ENCODE measurements at regions not wholly inside any gene's neighbourhood (a gene's known extent, or its start where the extent isn't known, plus 50 kb on each side); places are given as distances from the start of the nearest gene placed in this dataset.
"Not testable (repeated sequence)": the region's sequence is repeated elsewhere in the genome, so short reads cannot be mapped to it uniquely, and the experiment has no call there.

DNA sequence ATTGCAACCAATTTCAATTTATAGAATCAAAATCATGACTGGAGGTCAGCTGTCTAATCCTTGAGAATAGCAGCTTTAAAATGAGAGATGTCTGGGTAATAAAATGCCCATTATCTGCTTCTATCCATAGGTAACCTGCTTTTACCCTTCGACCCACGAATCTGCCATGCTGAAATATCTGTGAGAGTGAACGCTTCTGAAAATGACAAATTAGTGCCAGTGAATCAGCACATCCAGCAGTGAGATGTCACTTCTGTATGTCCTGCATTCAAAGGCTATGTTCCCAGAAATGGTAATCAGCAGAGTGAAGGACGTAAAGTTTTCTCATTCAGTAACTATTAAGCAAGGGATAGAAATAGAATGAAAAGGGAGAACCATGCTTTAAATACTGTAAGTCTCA lies 532.4 kb upstream of the ITGA1 start:
- no peak for DNase-seq (ENCODE audit: low spot score)

DNA sequence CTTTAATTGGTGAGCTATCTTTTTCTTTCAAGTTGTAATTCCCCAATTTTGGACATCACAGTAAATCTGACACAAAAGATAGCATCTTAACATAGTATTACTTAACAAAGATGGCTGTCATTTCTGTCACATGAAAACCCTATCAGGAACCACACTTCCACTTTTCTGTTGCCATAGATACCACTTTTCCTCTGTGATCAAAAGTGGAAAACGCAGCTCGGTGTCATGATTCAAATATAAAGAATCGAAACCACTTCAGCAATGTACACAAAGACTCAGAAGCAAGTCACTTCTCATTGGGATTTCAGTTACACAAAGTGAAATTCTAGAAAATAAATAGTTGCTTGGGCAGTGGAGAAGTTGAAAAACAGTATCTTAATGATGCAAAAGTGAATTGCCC lies 524.9 kb upstream of the ITGA1 start:
- no peak for DNase-seq (ENCODE audit: low spot score)

GRCh38 chr5:52269401-52269800 lies 518.3 kb upstream of the ITGA1 start:
- no peak for DNase-seq (ENCODE audit: low spot score)

GRCh38 chr5:52269859-52270258 lies 517.9 kb upstream of the ITGA1 start:
- no peak for DNase-seq (ENCODE audit: low spot score)

DNA sequence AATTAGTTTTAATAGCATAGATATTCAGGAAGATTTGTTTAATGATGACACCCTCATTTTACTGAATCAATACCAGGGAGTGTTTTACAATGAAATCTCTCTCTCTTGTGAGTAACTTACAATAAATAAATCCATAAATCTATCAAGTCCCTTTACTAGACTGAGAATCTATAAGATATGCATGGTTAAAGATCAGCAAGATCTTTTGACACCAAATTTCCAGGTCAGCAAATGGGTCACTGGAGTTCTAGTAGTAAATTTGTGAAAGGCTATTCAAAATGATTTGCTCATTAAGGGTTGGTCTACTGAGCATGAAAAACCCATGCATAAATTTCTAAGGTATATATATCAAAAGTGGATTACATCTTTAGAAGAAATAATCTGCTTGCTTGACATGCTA lies 512.1 kb upstream of the ITGA1 start:
- no peak for DNase-seq (ENCODE audit: low spot score)

GRCh38 chr5:52277101-52277500 lies 510.6 kb upstream of the ITGA1 start:
- no peak for DNase-seq (ENCODE audit: low spot score)

DNA sequence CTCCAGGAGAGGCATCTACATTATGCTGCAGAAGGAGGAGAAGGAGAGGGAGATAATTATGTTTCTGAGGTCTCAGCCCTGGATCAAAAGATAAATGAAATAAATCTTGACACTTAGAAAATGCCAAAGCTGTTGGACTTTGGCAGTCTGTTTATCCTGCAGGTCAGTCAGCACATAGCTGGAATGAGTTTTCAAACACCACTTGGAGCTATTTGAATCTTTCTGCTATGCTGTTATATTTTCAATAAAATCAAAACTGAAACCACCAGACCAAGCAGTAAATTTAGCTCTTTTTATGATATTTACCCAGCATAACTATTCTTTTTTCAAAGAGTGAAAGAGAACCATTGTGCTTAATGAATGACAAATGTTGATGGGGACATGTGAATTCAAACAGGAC lies 505.1 kb upstream of the ITGA1 start:
- DNase-seq (ENCODE audit: low spot score), result no peak

GRCh38 chr5:52283221-52283620 lies 504.5 kb upstream of the ITGA1 start:
- no peak for DNase-seq (ENCODE audit: low spot score)

DNA sequence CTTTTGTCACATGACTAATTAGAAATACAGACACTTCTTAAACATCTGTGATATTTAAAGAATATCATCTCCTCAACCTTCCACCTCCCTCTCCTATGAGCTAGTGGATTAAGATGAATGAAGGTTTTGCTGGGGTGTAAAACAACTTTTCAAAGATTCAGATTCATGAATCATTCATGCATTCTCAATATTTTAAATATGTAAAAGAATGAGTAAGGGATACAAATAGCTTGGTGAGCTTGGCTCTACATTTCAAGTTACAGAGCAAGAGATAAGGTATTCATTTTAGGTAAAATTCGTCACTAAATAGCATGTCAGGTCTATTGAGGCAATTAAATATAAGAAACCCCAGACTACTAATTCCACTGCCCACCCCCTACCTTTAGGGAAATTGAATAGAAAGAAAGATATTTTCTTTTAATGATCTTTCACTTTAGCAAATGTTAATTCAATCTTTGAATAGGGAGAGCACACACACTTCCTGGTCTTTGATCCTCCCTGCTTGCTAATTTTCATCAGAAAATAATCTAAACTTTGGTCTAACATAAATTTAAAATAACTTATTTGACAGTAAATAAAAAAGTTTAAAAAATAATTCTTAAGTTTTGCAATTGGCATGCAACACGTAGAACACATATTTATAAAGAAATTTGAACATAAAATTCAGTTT lies 486.9 kb upstream of the ITGA1 start:
- DNase-seq (ENCODE audit: low spot score), result no peak

- not testable (repeated sequence) for DNase-seq (ENCODE audit: low spot score)
These were observed 482.9 kb upstream of the ITGA1 start for GRCh38 chr5:52304816-52305215.

DNA sequence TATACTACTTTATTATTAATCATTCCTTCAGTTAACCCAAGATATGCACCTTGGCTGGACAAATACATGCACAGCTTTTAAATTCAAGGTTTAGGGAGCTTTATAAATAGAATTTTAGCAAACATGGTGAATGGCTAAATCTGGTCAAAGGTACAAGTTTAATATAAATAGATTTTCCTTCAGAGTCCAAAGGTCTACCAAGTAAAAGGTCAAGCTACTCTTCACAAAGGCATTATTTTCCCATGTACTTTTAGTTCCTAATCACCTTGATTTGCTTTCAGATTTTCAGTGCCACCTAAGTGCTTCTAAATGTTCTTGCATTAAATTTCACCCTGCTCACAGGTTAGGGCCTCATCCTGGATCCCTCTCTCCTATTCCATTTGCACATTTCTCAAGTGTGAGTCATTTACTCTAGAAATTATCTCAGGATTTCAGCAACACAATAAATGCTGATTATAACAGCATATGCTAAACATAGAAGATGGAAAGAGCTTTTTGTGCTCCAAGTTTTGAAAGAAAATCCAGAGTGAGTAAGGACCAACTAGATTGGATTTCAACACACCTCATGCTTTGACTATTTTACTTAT lies 459.4 kb upstream of the ITGA1 start:
- DNase-seq (ENCODE audit: low spot score), result no peak

- no peak for DNase-seq (ENCODE audit: low spot score)
These were observed 456.0 kb upstream of the ITGA1 start for GRCh38 chr5:52331725-52332124.

GRCh38 chr5:52334367-52334766 lies 453.3 kb upstream of the ITGA1 start:
- no peak for DNase-seq (ENCODE audit: low spot score)

- no peak for DNase-seq (ENCODE audit: low spot score)
These were observed 448.4 kb upstream of the ITGA1 start for GRCh38 chr5:52339285-52339684.

DNA sequence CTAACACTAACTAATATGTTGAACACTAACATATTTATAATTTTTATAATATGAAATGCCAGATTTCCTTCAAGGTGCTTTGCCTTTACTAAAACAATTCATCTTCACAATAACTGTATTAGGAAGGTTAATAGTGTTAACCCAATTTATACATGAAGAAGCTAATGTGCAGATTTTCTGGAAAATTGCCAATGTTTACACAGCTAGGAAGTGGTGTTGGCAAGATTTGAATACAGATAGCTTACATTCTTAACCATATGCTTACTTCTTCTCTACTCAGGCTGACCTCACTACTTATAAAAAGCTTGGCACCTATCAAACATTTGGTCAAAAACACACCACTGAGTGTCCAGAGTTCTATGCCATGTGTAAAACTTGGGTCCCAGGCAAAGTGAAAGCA lies 445.4 kb upstream of the ITGA1 start:
- DNase-seq (ENCODE audit: low spot score), result no peak

GRCh38 chr5:52356311-52356918 lies 431.3 kb upstream of the ITGA1 start:
- DNase-seq (ENCODE audit: low spot score), result no peak

GRCh38 chr5:52359261-52359660 lies 428.5 kb upstream of the ITGA1 start:
- DNase-seq (ENCODE audit: low spot score), result no peak

DNA sequence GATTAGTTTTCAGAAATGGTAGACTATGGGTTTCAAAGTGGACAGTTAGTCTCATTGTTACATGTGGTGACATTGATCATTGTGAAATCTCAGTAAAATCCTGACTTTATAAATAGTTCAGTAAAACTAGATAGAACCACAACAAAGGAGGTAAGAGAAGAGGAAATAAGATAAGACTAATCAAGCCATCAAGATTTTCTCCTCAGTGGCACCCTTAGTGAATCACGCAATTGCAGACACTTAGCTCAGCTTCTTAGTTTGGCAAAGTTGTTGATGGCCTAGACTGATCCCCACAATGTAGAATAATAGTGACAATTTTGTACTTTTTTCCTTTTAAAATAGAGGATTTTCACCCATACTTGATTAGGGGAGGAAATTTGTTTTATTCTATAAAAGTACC lies 426.7 kb upstream of the ITGA1 start:
- DNase-seq (ENCODE audit: low spot score), result no peak

- DNase-seq (ENCODE audit: low spot score), result no peak
These were observed 413.4 kb upstream of the ITGA1 start for GRCh38 chr5:52374286-52374685.

- DNase-seq (ENCODE audit: low spot score), result no peak
These were observed 411.7 kb upstream of the ITGA1 start for GRCh38 chr5:52375969-52376368.

- DNase-seq (ENCODE audit: low spot score), result no peak
These were observed 411.1 kb upstream of the ITGA1 start for GRCh38 chr5:52376592-52376991.

GRCh38 chr5:52378237-52378636 lies 409.5 kb upstream of the ITGA1 start:
- DNase-seq (ENCODE audit: low spot score), result no peak

- no peak for DNase-seq (ENCODE audit: low spot score)
These were observed 399.4 kb upstream of the ITGA1 start for GRCh38 chr5:52388349-52388748.

GRCh38 chr5:52392321-52392720 lies 395.4 kb upstream of the ITGA1 start:
- no peak for DNase-seq (ENCODE audit: low spot score)
